Fibroblast of mammary gland (primary cell): ENCODE measurements at regions not wholly inside any gene's neighbourhood (a gene's known extent, or its start where the extent isn't known, plus 50 kb on each side); places are given as distances from the start of the nearest gene placed in this dataset.
A peak's percentile ranks its signal among the peaks of the same experiment; 100 is the strongest.

Experiments
- DNase-seq: peaks from one replicate; pipeline ENCODE4 v3.0.0-alpha.2; 2010; ENCODE audit warnings: low read depth
- H3K4me3 ChIP-seq: 2 replicates; pipeline ENCODE4 v1.5.1; 2011; ENCODE audit warnings: low read depth, mild to moderate bottlenecking, low read length, moderate library complexity; ENCODE audit not compliant: control insufficient read depth
- CTCF ChIP-seq: conservative IDR thresholded peaks from 2 replicates; pipeline ENCODE4 v1.5.1; 2011; ENCODE audit warnings: low read depth, low read length, inconsistent platforms; ENCODE audit not compliant: control insufficient read depth, insufficient read depth

GRCh38 chr4:217891-218290 lies 87.4 kb downstream of the ZNF732 start:
- no peak for TF ChIP-seq CTCF
- DNase-seq: no peak
- H3K4me3 ChIP-seq: no peak overlapping the region

- no peak for TF ChIP-seq CTCF
- H3K4me3 ChIP-seq: peak overlapping the region; percentile 68
- no peak for DNase-seq
Observed at GRCh38 chr4:213971-214370, 89.7 kb downstream of the ZNF718 start.
